Upper lobe of right lung (tissue), 1 donor: ENCODE measurements at regions not wholly inside any gene's neighbourhood (a gene's known extent, or its start where the extent isn't known, plus 50 kb on each side); places are given as distances from the start of the nearest gene placed in this dataset.

Experiments used
- ATAC-seq: fragments of 200-7000 bp; cut with Tn5 transposase; one replicate; pipeline ENCODE4 v1.9.1; 2020; ENCODE audit warnings: mild to moderate bottlenecking, moderate library complexity
- DNase-seq: peaks from one replicate; pipeline ENCODE4 v3.0.0-alpha.2; 2020
- H3K27ac ChIP-seq: fragments of 200-600 bp; one replicate; pipeline ENCODE4 v1.8.0; 2022
- H3K27me3 ChIP-seq: fragments of 200-600 bp; one replicate; pipeline ENCODE4 v1.8.0; 2022; ENCODE audit warnings: mild to moderate bottlenecking
- H3K36me3 ChIP-seq: fragments of 200-600 bp; one replicate; pipeline ENCODE4 v1.8.0; 2022
- H3K4me1 ChIP-seq: fragments of 200-600 bp; one replicate; pipeline ENCODE4 v1.8.0; 2022
- H3K4me3 ChIP-seq: fragments of 200-600 bp; one replicate; pipeline ENCODE4 v1.8.0; 2022; ENCODE audit warnings: mild to moderate bottlenecking
- H3K9me3 ChIP-seq: fragments of 200-600 bp; one replicate; pipeline ENCODE4 v1.8.0; 2022
- intact Hi-C: fragments of 100-400 bp; cut with DNase I; formaldehyde crosslinking; loops from one replicate; pipeline ENCODE4 v1.11.0; 2022
- TF ChIP-seq, protein P1 (sequence below): fragments of 200-600 bp; IDR thresholded peaks from one replicate; pipeline ENCODE4 v1.8.0; 2022; ENCODE audit warnings: antibody characterized with exemption
- donor health status: DM: no; HTN: yes; CAD: no; lungs with severe emphysema.

DNA sequence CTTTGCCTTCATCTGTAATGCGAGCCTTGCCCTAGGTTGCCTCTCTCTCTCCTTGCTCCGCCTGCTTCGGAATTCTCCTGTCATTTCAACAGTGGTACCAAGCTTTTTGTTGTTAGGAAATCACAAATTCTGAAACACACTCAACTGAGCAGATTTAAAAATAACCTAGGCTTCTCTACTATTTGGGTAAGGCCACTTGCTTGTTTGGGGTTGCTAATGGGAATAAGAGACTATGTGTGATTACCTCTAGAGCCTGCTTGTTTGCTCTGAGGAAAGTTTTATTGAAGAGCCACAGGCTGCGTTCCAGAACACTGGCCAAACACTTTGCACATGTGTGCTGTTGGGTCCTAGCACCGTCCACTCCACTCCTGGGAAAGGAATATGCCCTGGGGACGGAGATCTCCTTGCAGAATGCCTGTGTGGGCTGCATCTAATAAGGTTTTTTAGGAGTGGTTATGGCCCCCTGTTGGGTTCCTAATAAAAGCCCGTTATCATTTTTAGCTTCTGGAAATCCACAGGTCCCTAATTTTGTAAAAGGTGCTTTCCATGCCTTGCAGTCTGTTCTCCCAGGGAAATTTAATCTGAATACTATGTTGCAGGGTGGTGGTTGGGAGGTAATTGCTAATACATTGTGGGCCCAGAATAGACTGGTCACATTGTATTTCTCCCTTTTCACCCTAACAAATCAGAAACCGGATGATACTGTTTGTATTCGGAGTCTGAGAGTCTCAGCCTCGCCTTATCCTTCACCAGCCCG, 68.7 kb upstream of the KLF6 start:
- no peaks in the 10 kb centered on the region for H3K36me3 ChIP-seq
- ATAC-seq (peak; percentile 72), DNase-seq (no peak)
- H3K9me3 ChIP-seq = no peaks in the 10 kb centered on the region
- peaks cover 31% of the 10 kb centered on the region for H3K4me1 ChIP-seq
- H3K27me3 ChIP-seq = no peaks in the 10 kb centered on the region
- intact Hi-C loops = no loop called here
- H3K27ac ChIP-seq = peak overlapping the region; percentile 78
- TF ChIP-seq, protein P1, sequence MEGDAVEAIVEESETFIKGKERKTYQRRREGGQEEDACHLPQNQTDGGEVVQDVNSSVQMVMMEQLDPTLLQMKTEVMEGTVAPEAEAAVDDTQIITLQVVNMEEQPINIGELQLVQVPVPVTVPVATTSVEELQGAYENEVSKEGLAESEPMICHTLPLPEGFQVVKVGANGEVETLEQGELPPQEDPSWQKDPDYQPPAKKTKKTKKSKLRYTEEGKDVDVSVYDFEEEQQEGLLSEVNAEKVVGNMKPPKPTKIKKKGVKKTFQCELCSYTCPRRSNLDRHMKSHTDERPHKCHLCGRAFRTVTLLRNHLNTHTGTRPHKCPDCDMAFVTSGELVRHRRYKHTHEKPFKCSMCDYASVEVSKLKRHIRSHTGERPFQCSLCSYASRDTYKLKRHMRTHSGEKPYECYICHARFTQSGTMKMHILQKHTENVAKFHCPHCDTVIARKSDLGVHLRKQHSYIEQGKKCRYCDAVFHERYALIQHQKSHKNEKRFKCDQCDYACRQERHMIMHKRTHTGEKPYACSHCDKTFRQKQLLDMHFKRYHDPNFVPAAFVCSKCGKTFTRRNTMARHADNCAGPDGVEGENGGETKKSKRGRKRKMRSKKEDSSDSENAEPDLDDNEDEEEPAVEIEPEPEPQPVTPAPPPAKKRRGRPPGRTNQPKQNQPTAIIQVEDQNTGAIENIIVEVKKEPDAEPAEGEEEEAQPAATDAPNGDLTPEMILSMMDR = no peak
- no peak overlapping the region for H3K4me3 ChIP-seq

DNA sequence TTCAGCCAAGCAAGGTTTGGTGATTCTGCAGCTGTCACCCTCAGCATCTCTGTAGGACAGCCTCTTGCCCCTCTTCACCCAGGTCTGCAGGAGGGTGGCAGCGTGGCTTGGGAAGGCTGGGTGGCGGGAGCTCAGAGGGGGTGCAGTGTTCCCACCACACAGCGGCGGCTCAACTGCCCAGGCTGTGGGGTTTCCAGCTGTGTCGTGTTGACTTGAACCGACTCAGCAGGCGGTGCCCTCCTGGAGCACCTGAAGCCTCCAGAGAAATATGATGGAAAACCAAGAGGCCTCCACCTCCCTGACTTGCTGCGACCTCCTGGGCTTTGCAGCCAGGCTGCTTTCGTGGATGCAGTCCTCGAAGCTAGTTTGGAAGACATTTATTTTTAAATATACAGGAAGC, 68.0 kb upstream of the KLF6 start:
- Histone ChIP-seq H3K36me3 (no peaks in the 10 kb centered on the region), H3K9me3 (no peaks in the 10 kb centered on the region), H3K4me1 (peaks cover 38% of the 10 kb centered on the region), H3K27ac (peak overlapping the region; percentile 78), H3K4me3 (no peak overlapping the region), H3K27me3 (no peaks in the 10 kb centered on the region)
- TF ChIP-seq, protein P1 = no peak
- DNase-seq (no peak), ATAC-seq (no peak)
- intact Hi-C loops = no loop called here

DNA sequence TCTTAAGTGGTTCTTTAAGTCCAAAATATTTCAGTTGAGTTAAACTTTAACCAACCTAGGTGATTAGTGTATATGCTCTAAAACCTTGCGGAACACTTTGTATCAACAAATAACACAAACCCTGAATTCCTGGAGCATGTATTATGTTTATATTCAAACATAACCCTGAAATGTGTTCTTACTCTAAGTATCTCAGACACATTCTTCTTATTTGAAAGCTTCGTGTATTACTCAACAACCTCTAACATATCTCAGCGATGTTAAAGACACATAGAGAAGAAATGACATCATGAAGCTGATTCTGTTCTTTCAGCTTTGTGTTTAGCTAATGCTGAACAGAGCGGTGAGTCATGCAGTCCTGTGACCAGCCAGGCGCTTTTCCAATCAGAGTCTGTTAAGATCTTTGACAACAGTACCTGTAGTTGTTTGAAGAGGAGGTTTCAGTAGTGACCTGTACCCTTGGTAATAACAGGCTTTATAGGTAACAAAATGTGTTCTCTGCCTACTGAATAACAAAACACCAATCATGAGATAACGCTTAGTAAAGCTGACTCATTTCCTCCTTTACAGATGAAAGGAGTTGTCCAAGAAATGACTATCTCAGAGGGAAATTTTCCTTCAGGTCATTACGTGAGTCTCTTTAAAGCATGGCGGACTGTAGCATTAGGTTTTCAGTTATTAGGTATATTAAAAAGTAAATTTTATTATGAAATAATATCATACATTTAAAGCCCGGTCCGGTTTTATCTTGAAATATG, 67.3 kb upstream of the KLF6 start:
- H3K36me3 ChIP-seq = no peaks in the 10 kb centered on the region
- H3K9me3 ChIP-seq = no peaks in the 10 kb centered on the region
- H3K27ac ChIP-seq = peak overlapping the region; percentile 78
- no peaks in the 10 kb centered on the region for H3K27me3 ChIP-seq
- DNase-seq (peak; percentile 83), ATAC-seq (peak; percentile 85)
- no peak overlapping the region for H3K4me3 ChIP-seq
- peaks cover 43% of the 10 kb centered on the region for H3K4me1 ChIP-seq
- TF ChIP-seq, protein P1 = no peak
- intact Hi-C loops = no loop called here

DNA sequence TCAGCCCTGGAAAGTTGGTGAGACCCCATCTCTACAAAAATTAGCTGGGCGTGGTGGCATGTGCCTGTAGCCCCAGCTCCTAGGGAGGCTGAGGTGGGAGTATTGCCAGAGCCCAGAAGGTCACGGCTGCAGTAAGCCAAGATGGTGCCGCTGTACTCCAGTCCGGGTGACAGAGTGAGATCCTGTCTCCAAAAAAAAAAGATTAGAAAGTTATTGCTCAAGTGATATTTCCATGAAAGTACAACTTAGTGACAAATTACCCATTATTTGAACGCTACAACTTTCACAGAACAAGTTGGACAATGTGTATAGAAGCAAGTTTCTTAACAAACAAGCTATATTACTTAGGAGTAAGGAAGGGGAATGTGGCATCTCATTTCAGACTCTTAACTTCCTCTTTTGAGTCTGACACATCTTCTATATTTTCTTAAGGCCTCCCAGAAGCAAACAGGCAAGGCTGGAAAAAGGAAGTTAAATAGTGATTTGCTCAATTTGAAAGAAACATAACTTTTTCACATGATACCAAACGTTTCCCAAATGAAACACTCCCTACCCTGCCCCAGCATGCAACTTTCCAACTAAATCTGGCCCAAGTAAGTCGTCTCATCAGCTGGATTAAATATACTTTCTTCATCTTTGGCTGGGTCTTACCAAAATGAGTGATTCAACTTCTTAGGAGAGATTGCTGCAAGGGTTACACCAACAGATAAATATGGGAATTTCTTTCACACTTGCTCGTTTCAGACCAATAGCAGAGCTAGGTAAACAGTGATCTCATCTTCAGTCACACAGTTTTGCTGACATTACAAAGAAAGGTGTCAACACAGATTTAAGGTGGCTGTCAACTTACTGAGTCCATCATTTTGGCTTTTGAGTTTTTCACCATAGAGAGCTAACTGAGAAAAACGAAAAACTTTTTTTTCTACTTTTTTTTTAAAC, 66.3 kb upstream of the KLF6 start:
- peaks cover 43% of the 10 kb centered on the region for H3K4me1 ChIP-seq
- peak overlapping the region; percentile 78 for H3K27ac ChIP-seq
- DNase-seq (no peak), ATAC-seq (peak; percentile 31)
- H3K9me3 ChIP-seq = no peaks in the 10 kb centered on the region
- H3K4me3 ChIP-seq = no peak overlapping the region
- intact Hi-C loops = no loop called here
- no peaks in the 10 kb centered on the region for H3K27me3 ChIP-seq
- no peaks in the 10 kb centered on the region for H3K36me3 ChIP-seq
- TF ChIP-seq, protein P1 = no peak

DNA sequence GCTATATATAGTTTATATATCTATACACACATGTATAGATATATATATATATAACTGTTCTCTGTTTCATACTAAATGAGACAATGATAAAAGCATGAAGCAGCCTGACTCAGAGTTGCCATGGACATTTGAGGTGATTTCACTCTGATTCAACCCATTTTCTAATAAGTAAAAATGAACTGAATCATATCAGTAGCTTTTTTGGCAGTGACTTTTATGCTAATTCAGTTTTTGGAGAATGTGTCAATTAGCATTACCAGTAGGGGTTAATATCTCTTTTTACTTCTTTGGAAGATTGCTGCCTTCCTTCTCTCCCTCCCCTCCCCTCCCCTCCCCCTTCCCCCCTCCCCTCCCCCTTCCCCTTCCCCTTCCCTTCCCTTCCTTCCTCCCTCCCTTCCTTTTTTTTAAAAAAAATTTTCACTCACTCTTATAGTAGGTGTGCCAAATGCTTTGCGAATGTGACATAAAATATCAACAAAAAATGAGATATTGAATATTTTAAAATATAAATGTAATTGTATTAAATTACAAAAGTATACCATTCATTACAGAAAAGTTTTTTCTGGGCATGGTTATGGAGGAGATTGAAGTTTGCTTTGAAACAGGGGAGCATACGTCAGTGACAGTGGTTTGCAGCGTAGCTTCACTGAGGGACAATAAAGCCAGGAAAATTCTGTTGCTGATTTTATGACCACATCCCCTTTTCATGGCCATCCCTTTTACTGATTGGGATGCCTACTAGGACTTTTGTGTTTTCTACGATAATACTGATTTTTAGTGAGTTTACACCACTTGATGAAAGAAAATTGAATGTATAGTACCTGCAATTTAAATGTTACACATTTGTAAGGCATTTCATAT, 64.0 kb upstream of the KLF6 start:
- H3K27ac ChIP-seq = no peak overlapping the region
- ATAC-seq (no peak), DNase-seq (no peak)
- H3K36me3 ChIP-seq = no peaks in the 10 kb centered on the region
- no peaks in the 10 kb centered on the region for H3K27me3 ChIP-seq
- H3K9me3 ChIP-seq = no peaks in the 10 kb centered on the region
- peaks cover 43% of the 10 kb centered on the region for H3K4me1 ChIP-seq
- TF ChIP-seq, protein P1 = no peak
- no peak overlapping the region for H3K4me3 ChIP-seq
- intact Hi-C loops = no loop called here
